ENCODE measurements at regions not wholly inside any gene's neighbourhood (a gene's known extent, or its start where the extent isn't known, plus 50 kb on each side); places are given as distances from the start of the nearest gene placed in this dataset.
"Not testable (repeated sequence)": the region's sequence is repeated elsewhere in the genome, so short reads cannot be mapped to it uniquely, and the experiment has no call there.

- no peak for DNase-seq (ENCODE audit: low read depth)
These were observed 86.3 kb upstream of the PHLPP1 start for GRCh38 chr18:62629031-62629430.

GRCh38 chr18:62631173-62631572 lies 84.2 kb upstream of the PHLPP1 start:
- no peak for DNase-seq (ENCODE audit: low read depth)

GRCh38 chr18:62632788-62633455 lies 82.4 kb upstream of the PHLPP1 start:
- DNase-seq (ENCODE audit: low read depth) = no peak

DNA sequence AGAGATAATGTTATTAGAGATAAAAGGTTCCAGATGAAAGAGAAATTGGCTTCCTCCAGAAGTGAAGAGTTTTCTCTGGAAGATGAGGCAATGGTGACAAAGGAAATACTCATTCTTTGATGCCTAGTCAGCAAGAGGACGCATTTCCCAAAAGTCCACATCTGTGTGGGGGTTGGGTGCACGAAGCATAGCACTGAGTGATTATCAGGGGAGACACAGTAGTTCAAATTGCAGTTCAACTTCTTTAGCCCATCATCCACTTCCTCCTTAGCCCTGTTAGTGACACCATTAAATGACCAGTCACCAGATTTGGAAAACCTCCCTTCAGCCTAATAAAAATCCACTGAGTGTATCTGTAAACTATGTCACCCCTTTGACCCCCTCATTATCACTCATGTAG lies 80.9 kb upstream of the PHLPP1 start:
- DNase-seq (ENCODE audit: low read depth) = no peak

DNA sequence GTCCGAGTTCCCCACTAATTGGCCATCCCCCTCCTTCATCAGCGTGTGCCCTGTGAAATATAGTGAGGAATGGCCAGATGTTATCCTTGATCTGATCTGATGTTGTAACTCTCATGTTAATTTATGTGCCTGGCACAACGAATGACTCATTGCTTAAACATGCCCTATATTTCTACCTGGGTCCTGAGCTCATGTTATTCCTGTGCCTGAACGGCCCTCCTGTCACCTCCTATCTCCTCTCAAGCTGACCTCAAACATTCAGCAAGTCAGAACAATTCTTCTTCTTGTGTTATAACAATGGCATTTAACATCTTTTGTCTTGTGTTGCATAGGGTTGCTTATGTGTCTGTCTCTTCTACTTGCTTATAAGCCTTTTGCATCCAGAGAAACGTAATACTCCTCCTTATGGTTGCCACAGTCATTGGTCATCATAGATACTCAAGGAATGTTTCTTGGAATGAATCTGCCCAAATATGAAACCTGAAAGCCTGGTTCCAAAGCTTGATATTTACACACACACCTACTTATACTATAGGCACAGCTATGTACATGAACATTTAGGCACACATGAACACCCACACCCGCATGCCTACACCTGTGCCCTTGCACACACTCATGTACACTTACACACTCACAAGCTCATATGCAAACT lies 80.2 kb upstream of the PHLPP1 start:
- no peak for DNase-seq (ENCODE audit: low read depth)

DNA sequence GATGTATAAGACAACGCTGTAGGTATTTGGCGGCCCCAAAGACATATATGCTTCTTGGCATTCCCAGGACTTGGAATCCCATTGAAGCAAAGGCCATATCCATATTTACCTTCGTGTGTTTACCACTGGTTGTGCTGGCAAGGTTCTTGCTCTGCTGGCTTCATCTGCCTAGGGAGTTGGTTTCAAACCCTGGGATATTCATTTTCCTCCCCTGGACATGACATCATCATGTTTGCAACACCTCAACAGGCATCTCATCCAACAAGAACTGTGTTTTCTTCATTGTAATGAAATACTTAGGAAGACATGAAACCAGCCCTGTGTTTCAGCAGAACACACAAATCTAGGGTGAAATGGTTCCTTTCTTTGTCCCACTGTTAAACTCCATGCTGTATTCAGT lies 77.9 kb upstream of the PHLPP1 start:
- DNase-seq (ENCODE audit: low read depth) = no peak

DNA sequence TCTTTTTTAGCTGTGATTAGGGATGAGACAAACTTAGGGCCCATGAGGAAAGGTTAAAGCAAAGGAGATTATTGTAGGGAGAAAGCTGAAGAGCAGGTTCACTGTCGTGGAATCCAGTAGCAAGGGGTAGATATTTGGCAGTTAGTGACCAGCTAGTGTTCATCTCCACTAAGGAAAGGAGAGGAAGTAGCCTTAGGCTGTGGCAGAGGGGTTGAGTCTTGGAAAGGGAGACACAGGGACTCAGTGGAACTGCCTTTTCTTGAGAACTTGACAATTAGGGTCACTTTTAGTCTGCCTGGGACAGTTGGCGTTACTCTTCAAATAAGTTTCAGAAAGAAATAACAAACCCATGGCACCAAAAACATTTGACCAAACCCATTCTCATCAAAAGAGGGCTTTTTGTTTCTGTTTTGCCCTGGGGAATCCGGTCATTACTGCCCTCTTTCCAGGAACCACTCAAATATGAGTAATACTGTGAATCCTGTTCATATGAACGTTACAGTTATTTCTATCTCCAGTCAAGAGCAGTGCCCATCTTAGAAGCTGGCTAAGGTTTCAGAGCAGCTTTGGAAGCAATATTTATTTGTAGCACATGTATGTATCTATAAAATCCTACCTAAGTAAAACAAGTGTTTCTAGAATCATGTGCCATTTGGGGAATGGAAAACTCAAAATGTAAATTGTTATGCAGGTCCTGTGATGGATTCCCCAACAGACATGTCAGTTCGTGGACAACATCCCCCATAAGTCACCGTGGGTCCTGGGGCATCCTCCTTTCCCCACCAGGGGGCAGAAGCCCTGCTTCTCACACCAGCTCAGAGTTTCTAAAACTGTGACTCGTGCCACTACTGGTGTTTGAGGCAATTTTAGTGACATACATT lies 77.3 kb upstream of the PHLPP1 start:
- DNase-seq (ENCODE audit: low read depth) = peak; percentile 27

DNA sequence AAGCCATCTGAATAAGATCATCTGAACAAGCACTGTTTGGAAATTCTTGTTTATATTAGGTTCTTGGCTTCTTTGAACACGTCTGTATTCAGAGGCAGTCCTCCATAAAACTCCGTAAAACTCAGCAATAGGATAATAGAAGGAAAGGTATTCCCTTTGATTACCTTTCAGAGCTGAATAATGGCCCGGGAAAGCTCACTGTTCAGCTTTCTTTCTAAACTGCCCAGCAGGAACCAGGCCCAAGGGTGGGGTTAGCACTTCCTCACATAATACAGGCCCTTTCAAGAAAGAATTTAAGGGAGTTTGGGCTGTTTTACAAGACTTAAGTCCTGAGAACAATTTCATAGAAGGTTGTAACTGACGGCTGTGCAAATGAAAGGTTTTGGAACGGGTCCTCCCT lies 72.2 kb upstream of the PHLPP1 start:
- no peak for DNase-seq (ENCODE audit: low read depth)

DNA sequence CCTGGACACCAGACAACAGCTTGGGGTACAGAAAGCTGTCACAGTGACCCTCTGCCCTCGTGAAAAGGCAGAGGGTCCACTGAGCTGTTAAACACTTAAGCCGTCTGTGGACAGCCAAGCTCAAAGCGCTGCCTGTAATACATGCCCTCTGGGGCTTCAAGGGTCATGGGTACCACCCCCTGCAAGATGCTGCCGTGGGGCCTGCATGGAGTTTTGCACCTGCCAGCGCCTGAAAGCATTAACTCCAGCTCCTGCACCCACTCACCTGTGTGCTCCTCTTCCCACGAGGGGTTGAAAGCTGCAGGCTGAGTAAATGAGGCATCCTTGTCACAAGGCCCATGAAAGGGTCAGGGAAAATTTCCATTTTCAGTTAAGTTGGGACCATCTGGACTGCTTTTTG lies 70.6 kb upstream of the PHLPP1 start:
- no peak for DNase-seq (ENCODE audit: low read depth)

GRCh38 chr18:62647179-62647578 lies 68.2 kb upstream of the PHLPP1 start:
- DNase-seq (ENCODE audit: low read depth) = no peak

GRCh38 chr18:62648045-62648678 lies 67.2 kb upstream of the PHLPP1 start:
- DNase-seq (ENCODE audit: low read depth) = no peak

DNA sequence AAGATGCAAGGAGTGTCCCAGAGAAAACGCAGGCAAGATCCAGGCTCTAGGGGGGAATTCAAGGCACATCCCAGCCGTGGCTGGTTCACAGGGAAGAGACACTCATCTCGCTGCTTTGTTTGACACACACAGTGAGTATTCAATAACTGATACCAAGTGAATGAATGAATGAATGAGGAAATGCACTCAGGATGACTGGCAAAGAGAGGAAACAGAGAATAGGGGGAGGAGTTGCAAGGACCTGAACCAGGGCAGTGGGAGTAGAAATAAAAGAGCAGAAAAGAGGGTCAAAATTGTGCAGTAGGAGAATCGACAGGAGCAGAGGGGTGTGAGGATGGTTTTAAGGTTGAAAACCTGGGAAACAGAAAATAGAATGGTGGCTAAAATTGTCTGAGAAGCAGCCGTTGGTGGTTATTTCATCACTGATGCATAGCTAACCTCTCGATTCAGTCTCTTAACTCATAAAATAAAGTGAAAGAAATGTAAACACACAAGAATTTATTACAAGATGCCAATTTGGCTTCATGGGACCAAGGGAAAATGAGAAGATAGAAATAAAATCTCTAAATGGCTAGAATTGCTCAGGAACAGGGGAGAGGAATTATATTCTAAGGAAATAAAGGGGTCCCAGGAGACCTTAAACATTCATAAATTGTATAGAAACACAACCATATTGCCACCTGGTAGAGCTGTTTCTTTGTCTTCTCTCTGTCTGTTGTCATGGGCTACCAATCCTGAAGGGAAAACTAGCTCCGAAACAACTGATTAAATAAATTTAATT lies 63.9 kb upstream of the PHLPP1 start:
- DNase-seq (ENCODE audit: low read depth) = no peak

DNA sequence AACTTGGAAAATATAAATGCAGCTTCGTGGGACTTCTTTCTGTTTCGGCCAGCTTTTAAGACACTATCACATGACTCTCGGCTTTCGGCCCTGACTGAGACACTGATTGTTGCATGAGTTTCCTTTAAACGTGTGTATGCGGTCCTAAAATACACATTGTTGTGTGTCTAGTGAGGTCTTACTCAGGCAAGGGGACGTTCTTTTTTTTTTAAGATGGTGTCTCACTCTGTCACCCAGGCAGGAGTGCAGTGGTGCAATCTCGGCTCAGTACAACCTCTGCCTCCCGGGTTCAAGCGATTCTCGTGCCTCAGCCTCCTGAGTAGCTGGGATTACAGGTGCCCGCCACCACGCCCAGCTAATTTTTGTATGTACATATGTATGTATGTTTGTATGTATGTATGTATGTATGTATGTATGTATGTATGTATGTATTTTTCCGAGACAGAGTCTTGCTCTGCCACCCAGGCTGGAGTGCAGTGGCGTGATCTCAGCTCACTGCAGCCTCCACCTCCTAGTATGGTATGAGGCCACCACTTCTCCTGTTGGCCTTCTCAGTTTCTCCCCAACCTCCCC lies 63.2 kb upstream of the PHLPP1 start:
- not testable (repeated sequence) for DNase-seq (ENCODE audit: low read depth)

- DNase-seq (ENCODE audit: low read depth) = no peak
These were observed 59.7 kb upstream of the PHLPP1 start for GRCh38 chr18:62655520-62656219.

- no peak for DNase-seq (ENCODE audit: low read depth)
These were observed 57.3 kb upstream of the PHLPP1 start for GRCh38 chr18:62658028-62658427.

DNA sequence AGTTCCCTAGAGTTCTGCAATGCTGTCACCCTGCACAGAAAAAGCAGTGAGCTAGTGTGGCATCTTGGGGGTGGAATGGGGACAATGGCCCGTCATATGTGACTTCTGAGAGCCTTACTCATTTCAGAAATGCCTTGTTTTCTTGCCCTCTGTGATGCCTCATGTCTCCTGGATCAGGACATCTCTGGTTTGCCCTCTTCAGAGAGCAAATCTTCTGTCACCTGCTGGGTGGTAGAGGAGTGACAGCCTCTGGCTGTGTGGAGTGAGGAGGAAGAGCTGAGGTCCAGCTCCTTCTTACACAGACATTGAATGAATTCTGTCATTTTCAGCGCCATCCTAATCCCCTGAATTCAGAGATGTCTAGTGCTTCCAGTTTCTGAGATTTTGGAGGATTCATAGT lies 55.6 kb upstream of the PHLPP1 start:
- no peak for DNase-seq (ENCODE audit: low read depth)

- DNase-seq (ENCODE audit: low read depth) = no peak
These were observed 54.6 kb upstream of the PHLPP1 start for GRCh38 chr18:62660691-62661090.

- no peak for DNase-seq (ENCODE audit: low read depth)
These were observed 51.5 kb upstream of the PHLPP1 start for GRCh38 chr18:62663731-62664336.

GRCh38 chr18:62664414-62664813 lies 50.9 kb upstream of the PHLPP1 start:
- DNase-seq (ENCODE audit: low read depth) = no peak

DNA sequence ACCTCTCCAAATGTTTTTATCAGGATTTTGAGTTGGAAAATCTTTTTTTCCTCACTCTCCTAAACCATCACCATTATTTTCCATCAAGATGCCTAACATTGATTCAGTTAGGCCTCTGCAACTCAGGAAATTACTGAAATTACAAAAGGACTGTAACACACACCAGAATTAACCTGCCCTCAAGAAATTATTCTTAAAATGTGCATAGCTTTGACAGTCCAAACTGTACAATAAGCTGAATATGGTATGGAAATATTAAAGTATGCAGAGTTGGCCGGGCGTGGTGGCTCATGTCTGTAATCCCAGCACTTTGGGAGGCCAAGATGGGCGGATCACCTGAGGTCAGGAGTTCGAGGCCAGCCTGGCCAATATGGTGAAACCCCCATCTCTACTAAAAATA lies 50.2 kb upstream of the PHLPP1 start:
- no peak for DNase-seq (ENCODE audit: low read depth)
